ENCODE measurements at regions not wholly inside any gene's neighbourhood (a gene's known extent, or its start where the extent isn't known, plus 50 kb on each side); places are given as distances from the start of the nearest gene placed in this dataset.

DNA sequence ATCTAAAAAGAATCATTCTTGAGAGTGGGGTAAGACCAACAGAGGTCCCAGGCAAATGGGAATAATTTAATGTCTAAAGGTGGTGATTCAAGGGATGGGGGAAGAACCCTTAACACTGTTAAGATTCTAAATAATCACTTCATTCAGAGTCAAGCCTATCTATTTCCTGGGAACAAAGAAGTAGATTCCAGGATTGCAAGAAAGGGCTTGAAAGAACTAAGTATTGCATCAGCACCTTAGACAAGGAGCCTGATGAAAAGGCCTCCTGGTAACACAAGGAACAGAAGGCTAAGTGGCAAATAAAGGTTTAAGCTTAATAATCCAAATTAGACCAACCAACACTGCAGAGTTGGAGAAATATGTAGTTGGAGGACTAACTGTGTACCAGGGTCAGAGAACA is 620.7 kb upstream of the BTBD3 start:
- TF ChIP-seq, protein P1, sequence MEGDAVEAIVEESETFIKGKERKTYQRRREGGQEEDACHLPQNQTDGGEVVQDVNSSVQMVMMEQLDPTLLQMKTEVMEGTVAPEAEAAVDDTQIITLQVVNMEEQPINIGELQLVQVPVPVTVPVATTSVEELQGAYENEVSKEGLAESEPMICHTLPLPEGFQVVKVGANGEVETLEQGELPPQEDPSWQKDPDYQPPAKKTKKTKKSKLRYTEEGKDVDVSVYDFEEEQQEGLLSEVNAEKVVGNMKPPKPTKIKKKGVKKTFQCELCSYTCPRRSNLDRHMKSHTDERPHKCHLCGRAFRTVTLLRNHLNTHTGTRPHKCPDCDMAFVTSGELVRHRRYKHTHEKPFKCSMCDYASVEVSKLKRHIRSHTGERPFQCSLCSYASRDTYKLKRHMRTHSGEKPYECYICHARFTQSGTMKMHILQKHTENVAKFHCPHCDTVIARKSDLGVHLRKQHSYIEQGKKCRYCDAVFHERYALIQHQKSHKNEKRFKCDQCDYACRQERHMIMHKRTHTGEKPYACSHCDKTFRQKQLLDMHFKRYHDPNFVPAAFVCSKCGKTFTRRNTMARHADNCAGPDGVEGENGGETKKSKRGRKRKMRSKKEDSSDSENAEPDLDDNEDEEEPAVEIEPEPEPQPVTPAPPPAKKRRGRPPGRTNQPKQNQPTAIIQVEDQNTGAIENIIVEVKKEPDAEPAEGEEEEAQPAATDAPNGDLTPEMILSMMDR (IDR thresholded peaks at IDR 0.05): no peak
- Mint-ChIP-seq H3K4me3 (no peak overlapping the region), H3K36me3 (ENCODE audit: low read depth) (no peaks in the 10 kb centered on the region), H3K9me3 (peaks cover 2% of the 10 kb centered on the region), H3K27ac (no peak overlapping the region), H3K4me1 (no peaks in the 10 kb centered on the region), H3K27me3 (no peaks in the 10 kb centered on the region)
- CTCF ChIA-PET: no interaction called here
- no peak for ATAC-seq (ENCODE audit: low read depth)
- POLR2A ChIA-PET: no interaction called here
- DNase-seq: no peak
- intact Hi-C loops (cut with micrococcal nuclease): no loop called here

DNA sequence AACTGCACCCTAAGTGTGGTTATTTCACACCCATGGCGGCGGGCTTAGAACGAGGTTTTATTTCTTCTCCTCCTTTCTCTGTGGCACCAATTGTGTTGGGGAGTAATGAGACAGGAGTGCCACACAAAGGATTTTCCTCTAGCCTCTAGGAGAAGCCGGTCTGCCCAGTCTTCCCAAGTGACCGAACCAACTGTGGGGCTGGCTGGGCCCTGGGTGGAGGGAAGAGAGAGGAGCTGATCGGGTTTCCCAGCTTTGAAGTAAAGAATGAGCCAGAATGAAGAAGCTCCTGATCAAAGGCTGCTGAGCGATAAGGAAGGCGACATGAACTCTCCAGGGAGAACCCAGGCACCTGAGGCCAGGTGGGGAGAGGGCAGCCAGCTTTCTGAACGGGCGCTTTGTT is 616.0 kb upstream of the BTBD3 start:
- DNase-seq (no peak), ATAC-seq (ENCODE audit: low read depth) (no peak)
- Mint-ChIP-seq H3K36me3 (ENCODE audit: low read depth) (no peaks in the 10 kb centered on the region), H3K27me3 (no peaks in the 10 kb centered on the region), H3K4me1 (no peaks in the 10 kb centered on the region), H3K27ac (no peak overlapping the region), H3K4me3 (no peak overlapping the region), H3K9me3 (peaks cover 4% of the 10 kb centered on the region)
- POLR2A ChIA-PET: no interaction called here
- TF ChIP-seq, protein P1 (IDR thresholded peaks at IDR 0.05): no peak
- CTCF ChIA-PET: no interaction called here
- intact Hi-C loops (cut with micrococcal nuclease): no loop called here

DNA sequence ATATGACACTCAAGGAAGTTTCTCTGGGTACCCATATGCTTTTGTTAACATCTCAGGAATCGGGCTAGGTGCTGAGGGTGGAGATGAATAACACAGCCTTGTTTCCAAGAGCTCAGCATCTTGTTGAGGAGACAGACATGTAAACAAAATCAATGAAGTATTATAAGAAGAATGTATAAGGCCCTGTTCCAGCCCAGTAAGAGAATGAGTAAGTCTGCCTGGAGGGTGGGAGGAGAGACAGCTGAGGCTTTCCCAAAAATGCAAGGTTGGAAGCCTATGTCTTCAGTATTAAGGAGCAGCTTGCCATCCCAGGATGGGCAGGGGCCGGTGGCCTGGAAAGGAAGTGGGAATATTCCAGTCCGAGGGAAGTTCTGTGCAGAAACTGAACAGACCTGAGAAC is 615.3 kb upstream of the BTBD3 start:
- Mint-ChIP-seq H3K27me3 (no peaks in the 10 kb centered on the region), H3K4me3 (no peak overlapping the region), H3K9me3 (peaks cover 4% of the 10 kb centered on the region), H3K36me3 (ENCODE audit: low read depth) (no peaks in the 10 kb centered on the region), H3K27ac (no peak overlapping the region), H3K4me1 (no peaks in the 10 kb centered on the region)
- intact Hi-C loops (cut with micrococcal nuclease): no loop called here
- TF ChIP-seq, protein P1 (IDR thresholded peaks at IDR 0.05): no peak
- DNase-seq: no peak
- CTCF ChIA-PET: no interaction called here
- no peak for ATAC-seq (ENCODE audit: low read depth)
- POLR2A ChIA-PET: no interaction called here

DNA sequence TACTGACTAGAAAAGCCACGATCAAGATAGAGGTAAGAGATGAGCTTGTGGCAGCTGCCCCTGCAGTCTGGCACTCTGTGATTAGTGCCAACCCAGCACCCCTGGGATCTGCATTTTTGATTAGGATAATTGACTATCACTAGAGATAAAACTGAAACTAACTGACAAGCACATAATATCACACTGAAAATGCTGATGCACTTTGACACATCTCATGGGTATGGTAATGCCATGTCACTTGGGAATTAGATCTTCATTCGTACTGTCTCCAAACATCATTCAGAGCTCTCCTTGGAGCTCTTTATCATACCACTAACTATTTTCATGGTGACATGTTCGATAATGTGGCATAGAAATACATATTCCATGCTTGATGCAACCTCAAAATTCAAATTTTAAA is 612.9 kb upstream of the BTBD3 start:
- CTCF ChIA-PET: no interaction called here
- Mint-ChIP-seq H3K36me3 (ENCODE audit: low read depth) (no peaks in the 10 kb centered on the region), H3K27me3 (no peaks in the 10 kb centered on the region), H3K4me1 (no peaks in the 10 kb centered on the region), H3K4me3 (no peak overlapping the region), H3K9me3 (peaks cover 4% of the 10 kb centered on the region), H3K27ac (no peak overlapping the region)
- TF ChIP-seq, protein P1 (IDR thresholded peaks at IDR 0.05): no peak
- POLR2A ChIA-PET: no interaction called here
- intact Hi-C loops (cut with micrococcal nuclease): no loop called here
- DNase-seq: no peak
- no peak for ATAC-seq (ENCODE audit: low read depth)

DNA sequence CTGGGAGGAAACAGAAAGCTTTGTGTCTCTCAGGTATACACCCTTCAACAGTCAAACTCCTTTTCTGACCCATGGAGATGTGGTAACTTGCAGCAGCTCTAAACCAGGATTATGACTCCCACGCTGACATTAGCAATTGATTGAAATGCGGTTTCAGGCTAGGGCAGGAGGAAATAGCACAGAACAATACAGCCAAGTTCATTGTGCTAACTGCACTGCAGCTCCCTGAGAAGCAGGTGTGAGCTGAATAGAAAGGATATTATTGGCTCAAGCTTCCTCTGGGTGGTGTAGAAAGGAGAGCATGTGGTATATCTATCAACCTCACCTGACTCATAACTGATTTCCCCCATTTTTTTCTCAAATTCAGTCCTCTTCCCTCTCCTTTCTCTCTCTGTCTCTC is 612.3 kb upstream of the BTBD3 start:
- intact Hi-C loops (cut with micrococcal nuclease): no loop called here
- ChIA-PET POLR2A (no interaction called here), CTCF (no interaction called here)
- Mint-ChIP-seq H3K4me1 (no peaks in the 10 kb centered on the region), H3K36me3 (ENCODE audit: low read depth) (no peaks in the 10 kb centered on the region), H3K27ac (no peak overlapping the region), H3K4me3 (no peak overlapping the region), H3K9me3 (peaks cover 4% of the 10 kb centered on the region), H3K27me3 (no peaks in the 10 kb centered on the region)
- TF ChIP-seq, protein P1 (IDR thresholded peaks at IDR 0.05): no peak
- ATAC-seq (ENCODE audit: low read depth) (no peak), DNase-seq (no peak)

All from activated B cell treated with CpG ODN at 0.5 μM for 24 hours (primary cell).